ENCODE measurements at regions not wholly inside any gene's neighbourhood (a gene's known extent, or its start where the extent isn't known, plus 50 kb on each side); places are given as distances from the start of the nearest gene placed in this dataset.
"Not testable (repeated sequence)": the region's sequence is repeated elsewhere in the genome, so short reads cannot be mapped to it uniquely, and the experiment has no call there.

DNA sequence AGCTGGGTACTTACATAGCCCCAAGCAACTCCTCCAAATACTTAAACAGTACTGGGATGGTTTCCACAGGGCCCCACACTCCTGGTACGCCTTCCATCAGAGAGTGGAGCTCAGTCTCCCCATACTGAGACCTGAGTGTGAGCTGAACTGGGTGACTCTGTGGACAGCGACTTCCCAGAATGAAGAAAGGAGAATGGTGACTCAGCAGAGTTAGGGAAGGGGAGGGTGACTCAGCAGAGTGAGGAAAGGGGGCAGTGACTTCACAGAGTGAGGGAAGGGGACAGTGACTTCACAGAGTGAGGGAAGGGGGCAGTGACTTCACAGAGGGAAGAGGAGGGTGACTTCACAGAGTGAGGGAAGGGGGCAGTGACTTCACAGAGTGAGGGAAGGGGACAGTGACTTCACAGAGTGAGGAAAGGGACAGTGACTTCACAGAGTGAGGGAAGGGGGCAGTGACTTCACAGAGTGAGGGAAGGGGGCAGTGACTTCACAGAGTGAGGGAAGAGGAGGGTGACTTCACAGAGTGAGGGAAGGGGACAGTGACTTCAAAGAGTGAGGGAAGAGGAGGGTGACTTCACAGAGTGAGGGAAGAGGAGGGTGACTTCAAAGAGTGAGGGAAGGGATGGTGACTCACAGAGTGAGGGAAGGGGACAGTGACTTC, 141.3 kb upstream of the PITRM1 start:
- TF ChIP-seq SMC3 (IDR thresholded peaks at IDR 0.05; ENCODE audit: low read depth, low read length); FOXM1 (IDR thresholded peaks at IDR 0.05; ENCODE audit: low read depth); GABPA (IDR thresholded peaks at IDR 0.05; ENCODE audit: low read depth); EP300 (IDR thresholded peaks at IDR 0.05; ENCODE audit: borderline replicate concordance in 1 of 2, low read depth in 1 of 2, low read length in 1 of 2); POLR2AphosphoS5 (IDR thresholded peaks at IDR 0.05; ENCODE audit: low read depth, low read length); MXI1 (IDR thresholded peaks at IDR 0.05; ENCODE audit: low read depth, low read length); TAF1 (IDR thresholded peaks at IDR 0.05; ENCODE audit: borderline replicate concordance, low read depth, low read length); GATA2 (CRISPR knock-in tag; IDR thresholded peaks at IDR 0.05); RCOR1 (IDR thresholded peaks at IDR 0.05; ENCODE audit: low read length): not testable (repeated sequence)
- TF ChIP-seq, protein P1, sequence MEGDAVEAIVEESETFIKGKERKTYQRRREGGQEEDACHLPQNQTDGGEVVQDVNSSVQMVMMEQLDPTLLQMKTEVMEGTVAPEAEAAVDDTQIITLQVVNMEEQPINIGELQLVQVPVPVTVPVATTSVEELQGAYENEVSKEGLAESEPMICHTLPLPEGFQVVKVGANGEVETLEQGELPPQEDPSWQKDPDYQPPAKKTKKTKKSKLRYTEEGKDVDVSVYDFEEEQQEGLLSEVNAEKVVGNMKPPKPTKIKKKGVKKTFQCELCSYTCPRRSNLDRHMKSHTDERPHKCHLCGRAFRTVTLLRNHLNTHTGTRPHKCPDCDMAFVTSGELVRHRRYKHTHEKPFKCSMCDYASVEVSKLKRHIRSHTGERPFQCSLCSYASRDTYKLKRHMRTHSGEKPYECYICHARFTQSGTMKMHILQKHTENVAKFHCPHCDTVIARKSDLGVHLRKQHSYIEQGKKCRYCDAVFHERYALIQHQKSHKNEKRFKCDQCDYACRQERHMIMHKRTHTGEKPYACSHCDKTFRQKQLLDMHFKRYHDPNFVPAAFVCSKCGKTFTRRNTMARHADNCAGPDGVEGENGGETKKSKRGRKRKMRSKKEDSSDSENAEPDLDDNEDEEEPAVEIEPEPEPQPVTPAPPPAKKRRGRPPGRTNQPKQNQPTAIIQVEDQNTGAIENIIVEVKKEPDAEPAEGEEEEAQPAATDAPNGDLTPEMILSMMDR (IDR thresholded peaks at IDR 0.05): not testable (repeated sequence)
- TF ChIP-seq, protein P2, sequence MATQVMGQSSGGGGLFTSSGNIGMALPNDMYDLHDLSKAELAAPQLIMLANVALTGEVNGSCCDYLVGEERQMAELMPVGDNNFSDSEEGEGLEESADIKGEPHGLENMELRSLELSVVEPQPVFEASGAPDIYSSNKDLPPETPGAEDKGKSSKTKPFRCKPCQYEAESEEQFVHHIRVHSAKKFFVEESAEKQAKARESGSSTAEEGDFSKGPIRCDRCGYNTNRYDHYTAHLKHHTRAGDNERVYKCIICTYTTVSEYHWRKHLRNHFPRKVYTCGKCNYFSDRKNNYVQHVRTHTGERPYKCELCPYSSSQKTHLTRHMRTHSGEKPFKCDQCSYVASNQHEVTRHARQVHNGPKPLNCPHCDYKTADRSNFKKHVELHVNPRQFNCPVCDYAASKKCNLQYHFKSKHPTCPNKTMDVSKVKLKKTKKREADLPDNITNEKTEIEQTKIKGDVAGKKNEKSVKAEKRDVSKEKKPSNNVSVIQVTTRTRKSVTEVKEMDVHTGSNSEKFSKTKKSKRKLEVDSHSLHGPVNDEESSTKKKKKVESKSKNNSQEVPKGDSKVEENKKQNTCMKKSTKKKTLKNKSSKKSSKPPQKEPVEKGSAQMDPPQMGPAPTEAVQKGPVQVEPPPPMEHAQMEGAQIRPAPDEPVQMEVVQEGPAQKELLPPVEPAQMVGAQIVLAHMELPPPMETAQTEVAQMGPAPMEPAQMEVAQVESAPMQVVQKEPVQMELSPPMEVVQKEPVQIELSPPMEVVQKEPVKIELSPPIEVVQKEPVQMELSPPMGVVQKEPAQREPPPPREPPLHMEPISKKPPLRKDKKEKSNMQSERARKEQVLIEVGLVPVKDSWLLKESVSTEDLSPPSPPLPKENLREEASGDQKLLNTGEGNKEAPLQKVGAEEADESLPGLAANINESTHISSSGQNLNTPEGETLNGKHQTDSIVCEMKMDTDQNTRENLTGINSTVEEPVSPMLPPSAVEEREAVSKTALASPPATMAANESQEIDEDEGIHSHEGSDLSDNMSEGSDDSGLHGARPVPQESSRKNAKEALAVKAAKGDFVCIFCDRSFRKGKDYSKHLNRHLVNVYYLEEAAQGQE (IDR thresholded peaks at IDR 0.05; ENCODE audit: low read depth, low read length): peak; percentile 92
- TF ChIP-seq, protein P3, sequence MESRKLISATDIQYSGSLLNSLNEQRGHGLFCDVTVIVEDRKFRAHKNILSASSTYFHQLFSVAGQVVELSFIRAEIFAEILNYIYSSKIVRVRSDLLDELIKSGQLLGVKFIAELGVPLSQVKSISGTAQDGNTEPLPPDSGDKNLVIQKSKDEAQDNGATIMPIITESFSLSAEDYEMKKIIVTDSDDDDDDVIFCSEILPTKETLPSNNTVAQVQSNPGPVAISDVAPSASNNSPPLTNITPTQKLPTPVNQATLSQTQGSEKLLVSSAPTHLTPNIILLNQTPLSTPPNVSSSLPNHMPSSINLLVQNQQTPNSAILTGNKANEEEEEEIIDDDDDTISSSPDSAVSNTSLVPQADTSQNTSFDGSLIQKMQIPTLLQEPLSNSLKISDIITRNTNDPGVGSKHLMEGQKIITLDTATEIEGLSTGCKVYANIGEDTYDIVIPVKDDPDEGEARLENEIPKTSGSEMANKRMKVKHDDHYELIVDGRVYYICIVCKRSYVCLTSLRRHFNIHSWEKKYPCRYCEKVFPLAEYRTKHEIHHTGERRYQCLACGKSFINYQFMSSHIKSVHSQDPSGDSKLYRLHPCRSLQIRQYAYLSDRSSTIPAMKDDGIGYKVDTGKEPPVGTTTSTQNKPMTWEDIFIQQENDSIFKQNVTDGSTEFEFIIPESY (IDR thresholded peaks at IDR 0.05; ENCODE audit: borderline replicate concordance, low read depth): not testable (repeated sequence)
- TF ChIP-seq, protein P4, sequence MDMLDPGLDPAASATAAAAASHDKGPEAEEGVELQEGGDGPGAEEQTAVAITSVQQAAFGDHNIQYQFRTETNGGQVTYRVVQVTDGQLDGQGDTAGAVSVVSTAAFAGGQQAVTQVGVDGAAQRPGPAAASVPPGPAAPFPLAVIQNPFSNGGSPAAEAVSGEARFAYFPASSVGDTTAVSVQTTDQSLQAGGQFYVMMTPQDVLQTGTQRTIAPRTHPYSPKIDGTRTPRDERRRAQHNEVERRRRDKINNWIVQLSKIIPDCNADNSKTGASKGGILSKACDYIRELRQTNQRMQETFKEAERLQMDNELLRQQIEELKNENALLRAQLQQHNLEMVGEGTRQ (IDR thresholded peaks at IDR 0.05; ENCODE audit: borderline replicate concordance, low read depth, low read length): not testable (repeated sequence)
- TF ChIP-seq FOSL2 (IDR thresholded peaks at IDR 0.05; ENCODE audit: borderline replicate concordance, low read depth): peak; percentile 27; the same call in 1 of the 2 replicates

Measured in SK-N-SH (cell line).